C4-2B (cell line): ENCODE measurements at regions not wholly inside any gene's neighbourhood (a gene's known extent, or its start where the extent isn't known, plus 50 kb on each side); places are given as distances from the start of the nearest gene placed in this dataset.

Experiments
- CTCF ChIP-seq: fragments of 450-650 bp; conservative IDR thresholded peaks from 2 replicates; pipeline ENCODE4 v1.5.1; 2017; ENCODE audit warnings: mild to moderate bottlenecking
- ZFX ChIP-seq: fragments of 450-650 bp; IDR thresholded peaks from 2 replicates; pipeline ENCODE4 v1.6.1; 2017

GRCh38 chr3:104594491-104594890 lies 772.2 kb upstream of the ALCAM start:
- TF ChIP-seq CTCF, result no peak
- no peak for TF ChIP-seq ZFX
